RWPE1 (cell line): ENCODE measurements at regions not wholly inside any gene's neighbourhood (a gene's known extent, or its start where the extent isn't known, plus 50 kb on each side); places are given as distances from the start of the nearest gene placed in this dataset.

ENCODE experiments used
- CTCF ChIA-PET: fragments of 350-600 bp; sonication (Branson Sonifier 250); formaldehyde crosslinking; extraction: SDS; loops from one replicate; lab custom pipeline; 2021; lab: Yijun Ruan, JAX
- POLR2A ChIA-PET: fragments of 400-600 bp; formaldehyde crosslinking; extraction: SDS; loops from one replicate; lab custom pipeline; 2020; ENCODE audit warnings: antibody characterized with exemption; ENCODE audit not compliant: low non-redundant PET; lab: Yijun Ruan, JAX
- DNase-seq: peaks from one replicate; pipeline ENCODE4 v3.0.0; 2012; ENCODE audit warnings: low spot score
- H3K27ac ChIP-seq: fragments of 450-650 bp; 2 replicates; pipeline ENCODE4 v1.5.1; 2017
- TF ChIP-seq, protein P1 (sequence below): fragments of 450-650 bp; conservative IDR thresholded peaks from 2 replicates; pipeline ENCODE4 v1.5.1; 2017; ENCODE audit warnings: low read depth, mild to moderate bottlenecking

DNA sequence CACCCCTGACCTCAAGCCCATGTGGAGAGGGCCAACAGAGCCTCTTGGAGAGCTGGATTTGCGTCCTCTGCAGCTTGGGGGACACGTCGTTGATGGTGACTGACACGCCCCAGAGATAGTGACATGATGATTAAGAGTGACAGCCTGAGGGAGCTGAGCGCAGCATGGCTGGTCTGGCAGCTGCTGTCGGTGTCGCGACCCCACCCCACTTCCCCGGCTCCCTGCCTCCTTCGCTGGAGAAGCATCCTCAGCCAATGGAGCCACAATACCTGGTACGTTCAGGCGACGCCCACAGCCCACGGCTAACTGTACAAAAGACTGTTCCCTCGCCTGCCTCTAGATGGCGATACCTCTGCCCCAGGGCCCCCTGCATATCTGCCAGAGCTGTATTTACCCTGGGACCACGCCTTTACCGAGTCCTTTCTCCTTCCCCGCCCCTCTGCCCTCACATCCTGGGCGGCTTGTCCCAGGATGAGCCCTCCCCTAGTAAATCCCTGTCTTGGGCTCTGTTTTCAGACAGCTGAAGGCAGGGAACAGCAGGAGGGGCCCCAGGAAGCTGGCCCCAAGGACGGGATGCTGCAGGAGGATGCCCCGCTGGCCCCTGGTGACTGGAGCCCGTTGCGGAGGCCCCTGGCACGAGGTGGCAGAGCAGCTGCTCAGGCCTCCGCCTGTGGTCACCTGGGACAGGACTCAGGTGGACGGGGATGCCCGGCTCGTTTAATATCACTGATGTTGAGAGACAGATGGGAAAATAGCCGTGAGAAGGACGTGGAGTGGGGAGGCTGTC lies 90.6 kb downstream of the RPS6KA4 start:
- CTCF ChIA-PET: interaction anchor here (0.6 to 2.4 kb wide), 53 partner anchors 8 to 1099 kb away, joined by 3 to 37 read pairs (median 4); partner anchors contain the start of gene RASGRP2
- H3K27ac ChIP-seq: no peak overlapping the region
- DNase-seq: peak; percentile 80
- POLR2A ChIA-PET: no interaction called here
- TF ChIP-seq, protein P1, sequence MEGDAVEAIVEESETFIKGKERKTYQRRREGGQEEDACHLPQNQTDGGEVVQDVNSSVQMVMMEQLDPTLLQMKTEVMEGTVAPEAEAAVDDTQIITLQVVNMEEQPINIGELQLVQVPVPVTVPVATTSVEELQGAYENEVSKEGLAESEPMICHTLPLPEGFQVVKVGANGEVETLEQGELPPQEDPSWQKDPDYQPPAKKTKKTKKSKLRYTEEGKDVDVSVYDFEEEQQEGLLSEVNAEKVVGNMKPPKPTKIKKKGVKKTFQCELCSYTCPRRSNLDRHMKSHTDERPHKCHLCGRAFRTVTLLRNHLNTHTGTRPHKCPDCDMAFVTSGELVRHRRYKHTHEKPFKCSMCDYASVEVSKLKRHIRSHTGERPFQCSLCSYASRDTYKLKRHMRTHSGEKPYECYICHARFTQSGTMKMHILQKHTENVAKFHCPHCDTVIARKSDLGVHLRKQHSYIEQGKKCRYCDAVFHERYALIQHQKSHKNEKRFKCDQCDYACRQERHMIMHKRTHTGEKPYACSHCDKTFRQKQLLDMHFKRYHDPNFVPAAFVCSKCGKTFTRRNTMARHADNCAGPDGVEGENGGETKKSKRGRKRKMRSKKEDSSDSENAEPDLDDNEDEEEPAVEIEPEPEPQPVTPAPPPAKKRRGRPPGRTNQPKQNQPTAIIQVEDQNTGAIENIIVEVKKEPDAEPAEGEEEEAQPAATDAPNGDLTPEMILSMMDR: peak; percentile 59

DNA sequence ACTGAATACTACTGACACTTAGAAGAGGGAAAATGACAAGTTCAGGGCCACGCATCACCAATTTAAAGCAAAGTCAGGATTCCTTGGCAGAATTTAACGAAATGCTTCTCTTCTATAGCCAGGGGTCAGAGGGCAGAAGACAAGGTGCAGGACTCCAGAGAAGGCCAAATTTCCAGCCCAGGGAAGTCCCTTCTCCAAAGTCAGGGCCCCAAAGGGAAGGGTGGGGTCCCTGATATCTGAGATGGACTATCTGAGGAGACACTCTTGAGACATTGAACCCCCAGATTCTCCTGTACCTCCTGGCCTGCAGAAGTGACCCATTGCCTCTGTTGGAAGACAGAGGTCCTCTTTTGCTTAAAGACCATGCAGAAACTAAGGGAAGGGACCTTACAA lies 91.2 kb downstream of the RPS6KA4 start:
- ChIA-PET CTCF (interaction anchor here (0.6 to 2.4 kb wide), 25 partner anchors 7 to 292 kb away, joined by 3 to 37 read pairs (median 4); no protein-coding TSS in a partner anchor), POLR2A (interaction anchor here (0.6 kb wide), 1 partner anchor 185 kb away, joined by 3 read pairs; no protein-coding TSS in a partner anchor)

DNA sequence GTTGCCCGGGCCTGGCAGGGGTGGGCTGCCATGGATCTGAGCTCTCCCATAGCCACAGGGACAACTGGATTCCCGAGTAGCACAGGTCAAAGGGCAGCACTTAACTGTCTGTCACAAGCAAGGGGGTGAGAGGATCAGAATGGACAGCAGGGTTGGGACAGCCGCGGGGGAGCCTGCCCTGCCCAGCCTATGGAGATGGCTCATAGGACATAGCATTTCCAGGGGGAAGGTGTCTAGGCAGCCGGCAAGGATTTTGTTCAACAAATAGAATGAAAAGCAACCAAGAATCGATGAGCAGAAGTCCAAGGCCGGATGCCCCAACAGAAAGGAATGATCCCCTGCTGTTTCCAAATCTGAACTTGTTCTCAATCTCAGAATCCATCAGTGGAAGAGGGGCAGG lies 92.9 kb downstream of the RPS6KA4 start:
- TF ChIP-seq, protein P1: no peak
- DNase-seq: no peak
- ChIA-PET CTCF (no interaction called here), POLR2A (no interaction called here)
- no peak overlapping the region for H3K27ac ChIP-seq

More for the DNA sequence above, 91.2 kb downstream of the RPS6KA4 start:
- TF ChIP-seq, protein P1: no peak
- H3K27ac ChIP-seq: no peak overlapping the region
- no peak for DNase-seq

DNA sequence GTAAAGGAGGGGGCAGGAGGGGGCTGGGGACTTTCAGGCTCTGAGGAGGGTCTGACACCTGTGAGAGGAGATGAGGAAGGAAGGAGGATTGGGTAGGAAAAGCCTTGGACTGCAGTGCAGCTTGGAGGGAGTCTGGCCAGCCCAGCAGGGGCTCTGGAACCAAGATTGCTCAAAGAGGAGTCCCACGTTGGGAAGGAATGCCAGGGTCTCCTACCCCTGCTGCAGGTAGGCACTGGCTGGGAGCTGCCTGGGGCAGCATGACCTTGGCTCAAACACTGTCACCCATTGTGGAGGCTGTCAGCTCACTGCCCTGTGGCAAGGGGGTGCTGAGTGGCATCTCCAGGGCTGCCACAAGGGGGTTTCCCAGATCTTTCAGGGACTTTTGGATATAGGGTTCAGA lies 94.5 kb downstream of the RPS6KA4 start:
- no peak overlapping the region for H3K27ac ChIP-seq
- ChIA-PET CTCF (no interaction called here), POLR2A (no interaction called here)
- TF ChIP-seq, protein P1: no peak
- DNase-seq: no peak

DNA sequence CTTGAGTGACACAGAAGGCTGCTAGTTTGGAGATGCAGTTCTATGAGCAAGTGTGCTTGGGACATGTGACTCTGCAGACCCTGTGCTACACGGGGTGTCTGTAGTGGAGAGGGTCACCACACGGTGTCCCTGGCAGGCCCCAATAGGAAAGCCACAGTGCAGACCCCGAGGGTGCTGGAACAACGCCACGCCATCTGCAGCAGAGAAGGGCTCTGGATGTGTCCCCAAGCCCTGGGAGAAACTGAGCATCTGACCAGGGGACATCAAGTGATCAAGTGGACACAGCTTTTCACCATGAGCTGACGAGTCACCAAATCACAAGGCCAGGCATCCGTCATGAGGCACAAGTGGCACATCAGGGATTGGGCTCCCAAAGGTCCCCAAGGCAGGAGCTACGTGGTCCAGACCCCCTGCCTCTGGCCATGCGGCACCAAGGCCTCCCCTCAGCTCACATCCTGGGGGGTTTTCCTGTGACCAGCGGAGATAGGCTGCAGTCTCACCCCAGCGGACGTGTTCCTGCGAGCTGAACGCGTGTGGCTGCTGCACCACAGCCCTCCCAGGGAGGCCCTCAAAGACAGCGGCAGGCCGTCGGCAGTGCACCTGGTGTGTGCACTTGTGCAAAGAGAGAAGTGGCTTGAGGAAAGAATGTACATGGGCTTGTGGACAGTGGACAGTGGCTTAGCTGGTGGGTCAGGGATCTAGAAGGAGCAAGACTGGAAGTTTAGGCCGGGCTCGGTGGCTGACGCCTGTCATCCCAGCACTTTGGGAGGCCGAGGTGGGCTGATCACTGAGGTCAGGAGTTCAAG lies 96.7 kb downstream of the RPS6KA4 start:
- CTCF ChIA-PET: no interaction called here
- TF ChIP-seq, protein P1: no peak
- DNase-seq: no peak
- POLR2A ChIA-PET: no interaction called here
- H3K27ac ChIP-seq: no peak overlapping the region
